Caco-2 (cell line): ENCODE measurements at regions not wholly inside any gene's neighbourhood (a gene's known extent, or its start where the extent isn't known, plus 50 kb on each side); places are given as distances from the start of the nearest gene placed in this dataset.

Experiments used
- BruUV-seq: library from RNA; stranded (reverse); fragments of 400-500 nt; replicated peaks from 2 replicates; lab custom pipeline; 2021; lab: Mats Ljungman, UMichigan
- CTCF ChIA-PET: fragments of 300-600 bp; sonication (Branson Sonifier 250); formaldehyde crosslinking; loops from one replicate; lab custom pipeline; 2022; ENCODE audit warnings: antibody characterized with exemption; lab: Charles Lee
- POLR2A ChIA-PET: fragments of 300-600 bp; sonication (Branson Sonifier 250); formaldehyde crosslinking; loops from one replicate; lab custom pipeline; 2022; ENCODE audit warnings: antibody characterized with exemption; lab: Charles Lee
- DNase-seq, 2 experiments: peaks; one replicate each; pipeline versions ENCODE4 v3.0.0 to v3.0.0-alpha.2; 2020 to 2022
- H3K27me3 ChIP-seq: replicated peaks from 2 replicates; pipeline ENCODE4 v1.6.0; 2011; ENCODE audit warnings: low read length; ENCODE audit not compliant: control insufficient read depth, insufficient read depth
- H3K36me3 ChIP-seq: 2 replicates; pipeline ENCODE4 v1.5.1; 2011; ENCODE audit warnings: low read length; ENCODE audit not compliant: control insufficient read depth, insufficient read depth
- H3K4me1 ChIP-seq: fragments of 250-450 bp; sonication (Bioruptor Pico); 2 replicates; pipeline ENCODE4 v1.5.1; 2020; ENCODE audit warnings: mild to moderate bottlenecking
- H3K4me3 ChIP-seq: 2 replicates; pipeline ENCODE4 v1.5.1; 2011; ENCODE audit warnings: low read depth, mild to moderate bottlenecking, control low read depth, low read length
- H3K9me3 ChIP-seq: fragments of 250-450 bp; sonication (Bioruptor Pico); 2 replicates; pipeline ENCODE4 v1.5.1; 2020; ENCODE audit warnings: mild to moderate bottlenecking, moderate library complexity
- H3K27ac Mint-ChIP-seq: one replicate; pipeline ENCODE4 v1.8.0; 2022; ENCODE audit warnings: mixed read lengths; ENCODE audit not compliant: unreplicated experiment
- H3K27me3 Mint-ChIP-seq: one replicate; pipeline ENCODE4 v1.8.0; 2022; ENCODE audit warnings: mixed read lengths; ENCODE audit not compliant: insufficient read depth, unreplicated experiment
- H3K36me3 Mint-ChIP-seq: one replicate; pipeline ENCODE4 v1.8.0; 2022; ENCODE audit warnings: mild to moderate bottlenecking, mixed read lengths; ENCODE audit not compliant: insufficient read depth, unreplicated experiment
- H3K4me1 Mint-ChIP-seq: one replicate; pipeline ENCODE4 v1.8.0; 2022; ENCODE audit warnings: low read depth, mixed read lengths; ENCODE audit not compliant: unreplicated experiment
- H3K4me3 Mint-ChIP-seq: one replicate; pipeline ENCODE4 v1.8.0; 2022; ENCODE audit warnings: mild to moderate bottlenecking, moderate library complexity, mixed read lengths; ENCODE audit not compliant: unreplicated experiment
- H3K9me3 Mint-ChIP-seq: one replicate; pipeline ENCODE4 v1.8.0; 2022; ENCODE audit warnings: mixed read lengths; ENCODE audit not compliant: unreplicated experiment
- intact Hi-C: fragments of 100-400 bp; cut with micrococcal nuclease; formaldehyde crosslinking; loops from one replicate; pipeline ENCODE4 v1.10.0; 2022; ENCODE audit not compliant: unreplicated experiment
- TF ChIP-seq, protein P1 (sequence below), 2 experiments: fragments of 200-600 bp in 1 of 2; IDR thresholded peaks; 1 replicate in 1 of 2; 2 replicates in 1 of 2; pipeline versions ENCODE4 v1.5.1 to v1.8.0; 2011 to 2022; ENCODE audit warnings: antibody characterized with exemption in 1 of 2, control low read depth in 1 of 2, inconsistent platforms in 1 of 2, low read depth in 1 of 2, low read length in 1 of 2, mild to moderate bottlenecking in 1 of 2, moderate library complexity in 1 of 2; ENCODE audit not compliant: insufficient read depth in 1 of 2, severe bottlenecking in 1 of 2, unreplicated experiment in 1 of 2

GRCh38 chr13:74835579-74835978 lies 646.4 kb downstream of the TBC1D4 start:
- H3K27ac Mint-ChIP-seq: no peak overlapping the region
- intact Hi-C loops: no loop called here
- Histone ChIP-seq H3K9me3 (no peaks in the 10 kb centered on the region), H3K36me3 (no peaks in the 10 kb centered on the region), H3K4me3 (no peak overlapping the region), H3K4me1 (no peaks in the 10 kb centered on the region), H3K27me3 (no peaks in the 10 kb centered on the region)
- DNase-seq: no peak
- H3K9me3 Mint-ChIP-seq: no peaks in the 10 kb centered on the region
- H3K4me1 Mint-ChIP-seq: no peaks in the 10 kb centered on the region
- no peak overlapping the region for H3K4me3 Mint-ChIP-seq
- no TSS peak for BruUV-seq
- TF ChIP-seq, protein P1, sequence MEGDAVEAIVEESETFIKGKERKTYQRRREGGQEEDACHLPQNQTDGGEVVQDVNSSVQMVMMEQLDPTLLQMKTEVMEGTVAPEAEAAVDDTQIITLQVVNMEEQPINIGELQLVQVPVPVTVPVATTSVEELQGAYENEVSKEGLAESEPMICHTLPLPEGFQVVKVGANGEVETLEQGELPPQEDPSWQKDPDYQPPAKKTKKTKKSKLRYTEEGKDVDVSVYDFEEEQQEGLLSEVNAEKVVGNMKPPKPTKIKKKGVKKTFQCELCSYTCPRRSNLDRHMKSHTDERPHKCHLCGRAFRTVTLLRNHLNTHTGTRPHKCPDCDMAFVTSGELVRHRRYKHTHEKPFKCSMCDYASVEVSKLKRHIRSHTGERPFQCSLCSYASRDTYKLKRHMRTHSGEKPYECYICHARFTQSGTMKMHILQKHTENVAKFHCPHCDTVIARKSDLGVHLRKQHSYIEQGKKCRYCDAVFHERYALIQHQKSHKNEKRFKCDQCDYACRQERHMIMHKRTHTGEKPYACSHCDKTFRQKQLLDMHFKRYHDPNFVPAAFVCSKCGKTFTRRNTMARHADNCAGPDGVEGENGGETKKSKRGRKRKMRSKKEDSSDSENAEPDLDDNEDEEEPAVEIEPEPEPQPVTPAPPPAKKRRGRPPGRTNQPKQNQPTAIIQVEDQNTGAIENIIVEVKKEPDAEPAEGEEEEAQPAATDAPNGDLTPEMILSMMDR (IDR thresholded peaks at IDR 0.05; ENCODE audit: insufficient read depth in 1 of 2, low read depth in 1 of 2, low read length in 1 of 2, severe bottlenecking in 1 of 2, unreplicated experiment in 1 of 2): no peak
- POLR2A ChIA-PET: no interaction called here
- CTCF ChIA-PET: no interaction called here
- no peaks in the 10 kb centered on the region for H3K36me3 Mint-ChIP-seq
- H3K27me3 Mint-ChIP-seq: peaks cover 3% of the 10 kb centered on the region

- BruUV-seq: no TSS peak
- no peak for DNase-seq
- Mint-ChIP-seq H3K9me3 (no peaks in the 10 kb centered on the region), H3K27me3 (peaks cover 9% of the 10 kb centered on the region), H3K4me3 (no peak overlapping the region), H3K4me1 (no peaks in the 10 kb centered on the region), H3K27ac (no peak overlapping the region), H3K36me3 (no peaks in the 10 kb centered on the region)
- CTCF ChIA-PET: no interaction called here
- H3K27me3 ChIP-seq: no peaks in the 10 kb centered on the region; the same call in 1 of the 2 replicates
- intact Hi-C loops: no loop called here
- POLR2A ChIA-PET: no interaction called here
- no peak overlapping the region for H3K4me3 ChIP-seq
- no peaks in the 10 kb centered on the region for H3K36me3 ChIP-seq
- TF ChIP-seq, protein P1 (IDR thresholded peaks at IDR 0.05; ENCODE audit: insufficient read depth in 1 of 2, low read depth in 1 of 2, low read length in 1 of 2, severe bottlenecking in 1 of 2, unreplicated experiment in 1 of 2): no peak
- no peaks in the 10 kb centered on the region for H3K4me1 ChIP-seq
- no peaks in the 10 kb centered on the region for H3K9me3 ChIP-seq
Measured at GRCh38 chr13:74825938-74826246, 656.1 kb downstream of the TBC1D4 start.

GRCh38 chr13:74825152-74825937 lies 656.6 kb downstream of the TBC1D4 start:
- TF ChIP-seq, protein P1 (IDR thresholded peaks at IDR 0.05; ENCODE audit: insufficient read depth in 1 of 2, low read depth in 1 of 2, low read length in 1 of 2, severe bottlenecking in 1 of 2, unreplicated experiment in 1 of 2): no peak
- DNase-seq: no peak
- Mint-ChIP-seq H3K27ac (no peak overlapping the region), H3K4me3 (no peak overlapping the region), H3K9me3 (no peaks in the 10 kb centered on the region), H3K4me1 (no peaks in the 10 kb centered on the region), H3K27me3 (peaks cover 7% of the 10 kb centered on the region), H3K36me3 (no peaks in the 10 kb centered on the region)
- BruUV-seq: no TSS peak
- no peaks in the 10 kb centered on the region for H3K9me3 ChIP-seq
- intact Hi-C loops: no loop called here
- no peaks in the 10 kb centered on the region; the same call in 1 of the 2 replicates for H3K27me3 ChIP-seq
- no peak overlapping the region for H3K4me3 ChIP-seq
- no peaks in the 10 kb centered on the region for H3K4me1 ChIP-seq
- ChIA-PET CTCF (no interaction called here), POLR2A (no interaction called here)
- no peaks in the 10 kb centered on the region for H3K36me3 ChIP-seq
